ES-I3 (cell line): ENCODE measurements at regions not wholly inside any gene's neighbourhood (a gene's known extent, or its start where the extent isn't known, plus 50 kb on each side); places are given as distances from the start of the nearest gene placed in this dataset.
"Not testable (repeated sequence)": the region's sequence is repeated elsewhere in the genome, so short reads cannot be mapped to it uniquely, and the experiment has no call there.

Experiments
- H3K36me3 ChIP-seq: 2 replicates; pipeline ENCODE4 v1.6.1; 2013; ENCODE audit warnings: mild to moderate bottlenecking, low read length, control low read depth, moderate library complexity; ENCODE audit not compliant: insufficient read depth
- H3K4me1 ChIP-seq: 2 replicates; pipeline ENCODE4 v1.6.1; 2013; ENCODE audit warnings: mild to moderate bottlenecking, control low read depth, low read length; ENCODE audit not compliant: insufficient read depth
- H3K9ac ChIP-seq: 2 replicates; pipeline ENCODE4 v1.6.1; 2013; ENCODE audit warnings: low read depth, mild to moderate bottlenecking, low read length, moderate library complexity
- H3K9me3 ChIP-seq: 2 replicates; pipeline ENCODE4 v1.6.1; 2013; ENCODE audit warnings: mild to moderate bottlenecking, low read length, moderate library complexity; ENCODE audit not compliant: control insufficient read depth, insufficient read depth

- no peak overlapping the region for H3K9ac ChIP-seq
- no peaks in the 10 kb centered on the region for H3K9me3 ChIP-seq
- no peaks in the 10 kb centered on the region for H3K4me1 ChIP-seq
- no peaks in the 10 kb centered on the region for H3K36me3 ChIP-seq
Observed at GRCh38 chr7:8809320-8809719, 375.9 kb downstream of the NXPH1 start.

- Histone ChIP-seq H3K36me3 (no peaks in the 10 kb centered on the region), H3K9me3 (no peaks in the 10 kb centered on the region), H3K4me1 (no peaks in the 10 kb centered on the region), H3K9ac (no peak overlapping the region)
Observed at GRCh38 chr7:8817448-8818036, 384.1 kb downstream of the NXPH1 start.

GRCh38 chr7:8818406-8818805, 385.0 kb downstream of the NXPH1 start:
- no peaks in the 10 kb centered on the region for H3K9me3 ChIP-seq
- H3K4me1 ChIP-seq = no peaks in the 10 kb centered on the region
- H3K36me3 ChIP-seq = no peaks in the 10 kb centered on the region
- H3K9ac ChIP-seq = no peak overlapping the region

- no peaks in the 10 kb centered on the region for H3K4me1 ChIP-seq
- H3K36me3 ChIP-seq = no peaks in the 10 kb centered on the region
- H3K9me3 ChIP-seq = no peaks in the 10 kb centered on the region
- no peak overlapping the region for H3K9ac ChIP-seq
Observed at GRCh38 chr7:8822595-8822994, 389.2 kb downstream of the NXPH1 start.

- H3K9me3 ChIP-seq = no peaks in the 10 kb centered on the region
- H3K4me1 ChIP-seq = no peaks in the 10 kb centered on the region
- H3K9ac ChIP-seq = no peak overlapping the region
- no peaks in the 10 kb centered on the region for H3K36me3 ChIP-seq
Observed at GRCh38 chr7:8823486-8823885, 390.1 kb downstream of the NXPH1 start.

GRCh38 chr7:8827329-8827728, 393.9 kb downstream of the NXPH1 start:
- no peaks in the 10 kb centered on the region for H3K9me3 ChIP-seq
- no peak overlapping the region for H3K9ac ChIP-seq
- no peaks in the 10 kb centered on the region for H3K36me3 ChIP-seq
- H3K4me1 ChIP-seq = no peaks in the 10 kb centered on the region

GRCh38 chr7:8829100-8829499, 395.7 kb downstream of the NXPH1 start:
- no peaks in the 10 kb centered on the region for H3K9me3 ChIP-seq
- no peak overlapping the region for H3K9ac ChIP-seq
- no peaks in the 10 kb centered on the region for H3K4me1 ChIP-seq
- no peaks in the 10 kb centered on the region for H3K36me3 ChIP-seq

- H3K9ac ChIP-seq = no peak overlapping the region
- no peaks in the 10 kb centered on the region for H3K4me1 ChIP-seq
- no peaks in the 10 kb centered on the region for H3K36me3 ChIP-seq
- no peaks in the 10 kb centered on the region for H3K9me3 ChIP-seq
Observed at GRCh38 chr7:8831376-8831775, 398.0 kb downstream of the NXPH1 start.

- Histone ChIP-seq H3K9ac (no peak overlapping the region), H3K4me1 (no peaks in the 10 kb centered on the region), H3K9me3 (no peaks in the 10 kb centered on the region), H3K36me3 (no peaks in the 10 kb centered on the region)
Observed at GRCh38 chr7:8833355-8833754, 399.9 kb downstream of the NXPH1 start.

GRCh38 chr7:8841171-8841570, 407.8 kb downstream of the NXPH1 start:
- H3K9ac ChIP-seq = no peak overlapping the region
- no peaks in the 10 kb centered on the region for H3K36me3 ChIP-seq
- no peaks in the 10 kb centered on the region for H3K4me1 ChIP-seq
- H3K9me3 ChIP-seq = no peaks in the 10 kb centered on the region

- Histone ChIP-seq H3K4me1 (no peaks in the 10 kb centered on the region), H3K9ac (no peak overlapping the region), H3K36me3 (no peaks in the 10 kb centered on the region), H3K9me3 (no peaks in the 10 kb centered on the region; the same call in 1 of the 2 replicates)
Observed at GRCh38 chr7:8871716-8872115, 438.3 kb downstream of the NXPH1 start.

GRCh38 chr7:8881916-8882315, 448.5 kb downstream of the NXPH1 start:
- no peaks in the 10 kb centered on the region for H3K36me3 ChIP-seq
- H3K9ac ChIP-seq = no peak overlapping the region
- H3K4me1 ChIP-seq = peaks cover 3% of the 10 kb centered on the region; the same call in 1 of the 2 replicates
- H3K9me3 ChIP-seq = no peaks in the 10 kb centered on the region

- Histone ChIP-seq H3K9me3 (no peaks in the 10 kb centered on the region), H3K4me1 (peaks cover 3% of the 10 kb centered on the region; the same call in 1 of the 2 replicates), H3K36me3 (no peaks in the 10 kb centered on the region; the same call in 1 of the 2 replicates), H3K9ac (no peak overlapping the region)
Observed at GRCh38 chr7:8885480-8886000, 452.1 kb downstream of the NXPH1 start.

- not testable (repeated sequence) for H3K4me1 ChIP-seq, H3K9ac ChIP-seq, H3K36me3 ChIP-seq, H3K9me3 ChIP-seq
Observed at GRCh38 chr7:8890346-8890745, 456.9 kb downstream of the NXPH1 start.

GRCh38 chr7:8893775-8894174, 460.4 kb downstream of the NXPH1 start:
- H3K36me3 ChIP-seq = no peaks in the 10 kb centered on the region
- H3K9me3 ChIP-seq = no peaks in the 10 kb centered on the region

More at GRCh38 chr7:8893775-8894174, 460.4 kb downstream of the NXPH1 start:
- Histone ChIP-seq H3K9ac (no peak overlapping the region), H3K4me1 (no peaks in the 10 kb centered on the region)
